ENCODE measurements at regions not wholly inside any gene's neighbourhood (a gene's known extent, or its start where the extent isn't known, plus 50 kb on each side); places are given as distances from the start of the nearest gene placed in this dataset.

- TF ChIP-seq, protein P1, sequence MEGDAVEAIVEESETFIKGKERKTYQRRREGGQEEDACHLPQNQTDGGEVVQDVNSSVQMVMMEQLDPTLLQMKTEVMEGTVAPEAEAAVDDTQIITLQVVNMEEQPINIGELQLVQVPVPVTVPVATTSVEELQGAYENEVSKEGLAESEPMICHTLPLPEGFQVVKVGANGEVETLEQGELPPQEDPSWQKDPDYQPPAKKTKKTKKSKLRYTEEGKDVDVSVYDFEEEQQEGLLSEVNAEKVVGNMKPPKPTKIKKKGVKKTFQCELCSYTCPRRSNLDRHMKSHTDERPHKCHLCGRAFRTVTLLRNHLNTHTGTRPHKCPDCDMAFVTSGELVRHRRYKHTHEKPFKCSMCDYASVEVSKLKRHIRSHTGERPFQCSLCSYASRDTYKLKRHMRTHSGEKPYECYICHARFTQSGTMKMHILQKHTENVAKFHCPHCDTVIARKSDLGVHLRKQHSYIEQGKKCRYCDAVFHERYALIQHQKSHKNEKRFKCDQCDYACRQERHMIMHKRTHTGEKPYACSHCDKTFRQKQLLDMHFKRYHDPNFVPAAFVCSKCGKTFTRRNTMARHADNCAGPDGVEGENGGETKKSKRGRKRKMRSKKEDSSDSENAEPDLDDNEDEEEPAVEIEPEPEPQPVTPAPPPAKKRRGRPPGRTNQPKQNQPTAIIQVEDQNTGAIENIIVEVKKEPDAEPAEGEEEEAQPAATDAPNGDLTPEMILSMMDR (IDR thresholded peaks at IDR 0.05) = no peak
- no peak for TF ChIP-seq POLR2A (IDR thresholded peaks at IDR 0.05)
Measured at GRCh38 chr3:87448558-87448957, 172.2 kb upstream of the POU1F1 start.
